ENCODE measurements at regions not wholly inside any gene's neighbourhood (a gene's known extent, or its start where the extent isn't known, plus 50 kb on each side); places are given as distances from the start of the nearest gene placed in this dataset.

DNA sequence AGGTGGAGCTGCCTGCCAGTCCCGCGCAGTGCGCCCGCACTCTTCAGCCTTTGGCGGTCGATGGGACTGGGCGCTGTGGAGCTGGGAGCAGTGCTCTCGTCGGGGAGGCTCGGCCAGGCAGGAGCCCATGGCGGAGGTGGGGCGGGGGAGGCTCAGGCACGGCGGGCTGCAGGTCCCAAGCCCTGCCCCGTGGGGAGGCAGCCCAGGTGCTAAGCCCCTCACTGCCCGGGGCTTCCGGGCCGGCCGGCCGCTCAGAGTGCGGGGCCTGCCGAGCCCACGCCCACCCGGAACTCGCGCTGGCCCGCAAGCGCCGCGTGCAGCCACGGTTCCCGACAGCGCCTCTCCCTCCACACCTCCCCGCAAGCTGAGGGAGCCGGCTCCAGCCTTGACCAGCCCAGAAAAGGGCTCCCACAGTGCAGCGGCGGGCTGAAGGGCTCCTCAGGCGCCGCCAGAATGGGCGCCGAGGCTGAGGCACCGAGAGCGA, 316.4 kb downstream of the RND3 start:
- no peak for DNase-seq (ENCODE audit: low read depth)
- no peak for TF ChIP-seq CTCF (conservative IDR thresholded peaks at IDR 0.05; ENCODE audit: low read length)
- no peak overlapping the region for H3K4me3 ChIP-seq (ENCODE audit: low read length)

- H3K4me3 ChIP-seq (ENCODE audit: low read length), result no peak overlapping the region
- no peak for TF ChIP-seq CTCF (conservative IDR thresholded peaks at IDR 0.05; ENCODE audit: low read length)
- DNase-seq (ENCODE audit: low read depth), result peak; percentile 68
These were observed 318.2 kb downstream of the RND3 start for GRCh38 chr2:150169237-150169629.

DNA sequence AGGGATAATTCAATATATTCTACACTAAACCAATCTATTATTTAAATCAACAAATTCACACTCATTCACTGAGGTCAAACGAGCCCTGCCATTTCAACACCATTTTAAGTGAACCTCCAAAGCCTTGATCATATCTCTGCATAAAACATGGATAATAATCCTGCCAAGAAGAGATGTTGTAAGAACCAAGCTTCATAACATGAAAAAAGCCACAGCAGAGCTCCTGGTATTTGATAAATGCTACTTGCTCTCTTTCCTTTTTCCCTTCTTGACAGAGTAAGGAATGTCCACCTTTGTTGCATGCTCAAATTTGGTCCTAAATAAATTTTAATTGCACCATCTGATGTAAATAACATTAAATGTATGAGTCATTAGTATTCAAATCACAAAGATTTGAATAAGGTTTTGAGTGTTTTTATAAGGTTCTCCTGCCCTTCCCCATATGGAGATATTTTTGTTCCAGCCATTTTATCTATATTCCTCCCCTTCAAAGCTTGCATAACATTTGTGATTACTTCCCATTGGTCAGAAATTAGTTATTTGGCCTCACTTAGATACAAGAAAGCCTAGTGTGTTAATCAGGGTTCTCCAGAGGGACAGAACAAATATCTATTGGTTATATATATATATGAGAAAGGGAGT, 318.8 kb downstream of the RND3 start:
- peak; percentile 70 for DNase-seq (ENCODE audit: low read depth)
- H3K4me3 ChIP-seq (ENCODE audit: low read length), result no peak overlapping the region
- TF ChIP-seq CTCF (conservative IDR thresholded peaks at IDR 0.05; ENCODE audit: low read length), result no peak

DNA sequence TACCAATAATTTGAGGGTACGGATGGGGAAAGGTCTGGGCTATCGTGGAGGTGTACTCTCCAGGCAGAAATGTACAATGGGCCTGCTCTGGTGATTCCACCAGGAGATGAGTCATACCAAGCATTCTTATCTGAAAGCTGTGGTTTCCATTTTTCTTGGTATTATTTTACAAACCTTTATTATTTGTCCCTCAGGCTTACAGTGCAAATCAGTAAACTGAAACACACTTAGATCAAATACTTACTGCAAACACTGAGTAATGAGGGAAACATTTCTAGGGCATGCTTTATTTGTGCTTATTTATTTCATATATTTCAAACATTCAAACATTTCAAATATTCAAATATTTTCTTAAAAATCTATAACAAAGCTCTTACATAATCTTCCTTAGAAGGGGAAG, 319.8 kb downstream of the RND3 start:
- H3K4me3 ChIP-seq (ENCODE audit: low read length), result no peak overlapping the region
- TF ChIP-seq CTCF (conservative IDR thresholded peaks at IDR 0.05; ENCODE audit: low read length), result no peak
- DNase-seq (ENCODE audit: low read depth), result peak; percentile 57

- no peak overlapping the region for H3K4me3 ChIP-seq (ENCODE audit: low read length)
- DNase-seq (ENCODE audit: low read depth), result peak; percentile 26
- no peak for TF ChIP-seq CTCF (conservative IDR thresholded peaks at IDR 0.05; ENCODE audit: low read length)
These were observed 321.0 kb downstream of the RND3 start for GRCh38 chr2:150166313-150167051.

DNA sequence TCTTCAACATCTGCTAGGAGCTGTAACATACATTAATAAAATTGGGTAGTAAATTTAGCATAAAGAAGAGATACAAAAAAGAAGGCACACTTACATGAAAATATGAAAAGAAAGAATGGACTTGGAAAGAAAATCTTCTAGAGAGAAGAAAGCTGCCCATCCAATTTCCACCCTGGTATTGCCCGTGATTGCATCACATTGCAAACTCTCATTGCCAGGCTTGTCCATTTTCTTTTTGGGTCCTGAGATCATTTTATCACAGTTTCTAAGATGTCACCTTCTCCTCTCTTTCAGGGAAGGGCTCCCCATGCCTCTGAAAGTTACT, 321.5 kb downstream of the RND3 start:
- H3K4me3 ChIP-seq (ENCODE audit: low read length), result no peak overlapping the region
- no peak for TF ChIP-seq CTCF (conservative IDR thresholded peaks at IDR 0.05; ENCODE audit: low read length)
- DNase-seq (ENCODE audit: low read depth), result peak; percentile 34

DNA sequence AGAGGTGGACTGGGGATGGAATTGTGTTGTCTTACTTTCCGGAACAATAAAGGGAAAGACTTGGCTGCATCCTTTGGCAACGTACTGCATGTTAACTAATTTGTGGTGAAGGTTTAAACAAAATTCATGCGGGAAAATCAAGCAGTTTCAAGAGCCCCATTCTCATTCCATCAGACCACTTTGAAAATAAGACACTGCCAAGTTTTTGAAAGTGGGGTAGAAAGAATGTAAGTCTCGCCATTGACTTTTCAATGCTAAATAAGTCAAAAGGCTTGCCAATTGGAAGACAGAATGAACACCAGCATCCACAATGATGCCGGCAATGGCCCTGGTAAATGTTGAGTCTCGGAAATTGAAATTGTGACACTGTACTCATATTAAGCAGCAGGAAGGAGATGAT, 322.0 kb downstream of the RND3 start:
- TF ChIP-seq CTCF (conservative IDR thresholded peaks at IDR 0.05; ENCODE audit: low read length), result no peak
- peak; percentile 85 for DNase-seq (ENCODE audit: low read depth)
- H3K4me3 ChIP-seq (ENCODE audit: low read length), result no peak overlapping the region

Measured in AG10803 (cell line).